Heart left ventricle (tissue), 16 donors: ENCODE measurements at regions not wholly inside any gene's neighbourhood (a gene's known extent, or its start where the extent isn't known, plus 50 kb on each side); places are given as distances from the start of the nearest gene placed in this dataset.

ENCODE experiments used
- ATAC-seq, 4 donors: fragments of 200-7000 bp; cut with Tn5 transposase; one replicate each; pipeline ENCODE4 v1.9.1; 2020 to 2022; ENCODE audit warnings: moderate library complexity in 4 of 4, mild to moderate bottlenecking in 3 of 4, moderate number of reproducible peaks in 1 of 4
- DNase-seq, 5 donors: peaks; one replicate each; pipeline ENCODE4 v3.0.0-alpha.2; 2020
- H3K27ac ChIP-seq, 12 donors: fragments of 200-600 bp; sonication (generic) in 4 of 12; one replicate each; pipeline versions ENCODE4 v1.5.0 to v1.8.0; 2016 to 2022; ENCODE audit warnings: mild to moderate bottlenecking in 2 of 12
- H3K27me3 ChIP-seq, 9 donors: fragments of 200-600 bp; sonication (generic) in 2 of 9; one replicate each; pipeline versions ENCODE4 v1.5.1 to v1.8.0; 2016 to 2022; ENCODE audit warnings: mild to moderate bottlenecking in 3 of 9
- H3K36me3 ChIP-seq, 9 donors: fragments of 200-600 bp; sonication (generic) in 2 of 9; one replicate each; pipeline versions ENCODE4 v1.5.0 to v1.8.0; 2018 to 2022; ENCODE audit warnings: mild to moderate bottlenecking in 2 of 9
- H3K4me1 ChIP-seq, 12 donors: fragments of 200-600 bp; sonication (generic) in 4 of 12; one replicate each; pipeline versions ENCODE4 v1.5.0 to v1.8.0; 2016 to 2022; ENCODE audit warnings: mild to moderate bottlenecking in 3 of 12
- H3K4me3 ChIP-seq, 12 donors: fragments of 200-600 bp; sonication (generic) in 4 of 12; one replicate each; pipeline versions ENCODE4 v1.5.0 to v1.8.0; 2017 to 2022; ENCODE audit warnings: mild to moderate bottlenecking in 9 of 12, moderate library complexity in 4 of 12
- H3K9me3 ChIP-seq, 12 donors: fragments of 200-600 bp; sonication (generic) in 4 of 12; one replicate each; pipeline versions ENCODE4 v1.5.0 to v1.8.0; 2016 to 2022; ENCODE audit warnings: mild to moderate bottlenecking in 1 of 12
- POLR2A ChIP-seq, 2 donors: fragments of 450-650 bp; IDR thresholded peaks; one replicate each; pipeline ENCODE4 v1.6.1; 2017; ENCODE audit warnings: antibody characterized with exemption in 2 of 2, mild to moderate bottlenecking in 2 of 2, moderate library complexity in 2 of 2
- WGBS, 4 donors: extraction: QIAGEN DNeasy Blood & Tissue Kit in 2 of 4; methylation state at CpG; one replicate each; pipeline versions ENCODE4 v1.1.5 to v1.1.7; 2013 to 2018; 5-methylcytosine and 5-hydroxymethylcytosine counted together
- intact Hi-C, 10 donors: fragments of 100-400 bp; cut with DNase I; formaldehyde crosslinking; loops; one replicate each; pipeline versions ENCODE4 v1.11.1 to v1.14.2; 2022
- TF ChIP-seq, protein P1 (sequence below), 12 donors: fragments of 200-600 bp; sonication (generic) in 4 of 12; IDR thresholded peaks; one replicate each; pipeline versions ENCODE4 v1.5.0 to v1.8.0; 2018 to 2022; ENCODE audit warnings: antibody characterized with exemption in 12 of 12, mild to moderate bottlenecking in 5 of 12
- donor health status: ischemic (EF 13 %, LVEDD 7.1; RV severe dilation, severe dysfunction).
- donor health status: healthy with polysubstance abuse.
- donor health status: DM: no; HTN: yes; CAD: no.
- donor health status: DM: no; HTN: no; CAD: no.
- donor health status: ischemic (EF 25% LVEDD 6.9; RV normal size, moderate dysfunction).
- donor health status: ischemic (EF 25% LVEDD 5.7; RV mildly dilated, moderate dysfunction).
- donor health status: healthy.
- donor health status: DM: yes; HTN: yes; CAD: no.
- donor health status: ischemic (EF 35%, LVEDD 5.7; RV mildly dilated, moderate dysfunction).
- donor health status: nonischemic (EF 11% LVEDD 7.7; RV severe dilation, severe dysfunction).
- donor health status: DM: yes; HTN: yes; CAD: no.
- donor health status: PGD.
- donor health status: ischemic (EF 29% LVEDD 5.4; RV normal size, mild dysfunction).
- donor health status: nonischemic (EF 23%, LVEDD 6.1; RV moderate dilation, normal function).

DNA sequence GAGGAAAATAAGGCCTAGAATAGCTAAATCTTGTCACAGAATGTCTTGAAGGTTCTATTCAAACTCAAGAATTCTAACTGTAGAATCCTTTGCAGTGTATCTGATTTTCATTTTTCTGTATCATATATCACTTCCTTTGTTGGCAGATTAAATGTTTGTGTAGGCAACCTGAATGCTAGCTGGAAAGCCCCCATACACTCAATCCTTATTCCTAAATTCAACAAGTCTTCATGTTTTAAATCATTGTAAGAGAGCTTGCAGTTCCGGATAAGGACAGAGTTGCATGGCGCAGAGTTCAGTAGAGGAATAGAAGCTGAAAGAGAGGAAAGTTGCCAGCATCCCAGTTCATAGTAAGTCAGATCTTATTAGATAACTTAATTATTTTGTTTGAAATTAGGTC, 242.0 kb upstream of the SEMA6D start:
- 95 to 98% (median 96%) methylated on average over 2 of the region's 2 CpGs for WGBS, 4 donors
- Histone ChIP-seq H3K36me3 (no peaks in the 10 kb centered on the region), H3K27ac (no peak overlapping the region), H3K4me1 (peaks cover 0 to 28% (median 14%) of the 10 kb centered on the region in 12 donors), H3K9me3 (peaks cover 0 to 6% (median 0%) of the 10 kb centered on the region in 12 donors), H3K4me3 (no peak overlapping the region), H3K27me3 (no peaks in the 10 kb centered on the region)
- no peak for DNase-seq
- intact Hi-C loops: loop anchor here in 6 of 10 donors (10.0 kb wide), 4 partner anchors 99 to 509 kb away; no protein-coding TSS in a partner anchor
- no peak for ATAC-seq
- no peak for TF ChIP-seq POLR2A (IDR thresholded peaks at IDR 0.05)
- TF ChIP-seq, protein P1, sequence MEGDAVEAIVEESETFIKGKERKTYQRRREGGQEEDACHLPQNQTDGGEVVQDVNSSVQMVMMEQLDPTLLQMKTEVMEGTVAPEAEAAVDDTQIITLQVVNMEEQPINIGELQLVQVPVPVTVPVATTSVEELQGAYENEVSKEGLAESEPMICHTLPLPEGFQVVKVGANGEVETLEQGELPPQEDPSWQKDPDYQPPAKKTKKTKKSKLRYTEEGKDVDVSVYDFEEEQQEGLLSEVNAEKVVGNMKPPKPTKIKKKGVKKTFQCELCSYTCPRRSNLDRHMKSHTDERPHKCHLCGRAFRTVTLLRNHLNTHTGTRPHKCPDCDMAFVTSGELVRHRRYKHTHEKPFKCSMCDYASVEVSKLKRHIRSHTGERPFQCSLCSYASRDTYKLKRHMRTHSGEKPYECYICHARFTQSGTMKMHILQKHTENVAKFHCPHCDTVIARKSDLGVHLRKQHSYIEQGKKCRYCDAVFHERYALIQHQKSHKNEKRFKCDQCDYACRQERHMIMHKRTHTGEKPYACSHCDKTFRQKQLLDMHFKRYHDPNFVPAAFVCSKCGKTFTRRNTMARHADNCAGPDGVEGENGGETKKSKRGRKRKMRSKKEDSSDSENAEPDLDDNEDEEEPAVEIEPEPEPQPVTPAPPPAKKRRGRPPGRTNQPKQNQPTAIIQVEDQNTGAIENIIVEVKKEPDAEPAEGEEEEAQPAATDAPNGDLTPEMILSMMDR (IDR thresholded peaks at IDR 0.05): no peak

DNA sequence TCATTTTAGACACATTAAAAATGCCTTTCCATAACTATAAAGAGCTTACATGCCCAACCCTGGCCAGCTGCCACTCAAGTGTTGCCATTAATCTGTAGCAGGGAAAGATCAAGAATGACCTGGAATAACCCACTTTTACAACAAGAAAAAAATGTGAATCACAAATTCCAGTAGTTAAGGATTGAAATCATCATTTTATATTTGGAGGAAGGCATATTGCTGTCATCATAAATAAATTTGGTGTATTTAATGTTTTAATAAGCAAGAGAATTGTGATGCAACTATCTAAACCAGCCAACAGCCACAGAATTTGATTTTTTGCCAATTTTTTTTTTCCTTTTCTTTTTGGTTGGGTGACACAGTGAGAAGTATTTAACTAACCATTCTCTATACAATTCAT, 240.0 kb upstream of the SEMA6D start:
- Histone ChIP-seq H3K27me3 (no peaks in the 10 kb centered on the region), H3K9me3 (peaks cover 0 to 6% (median 0%) of the 10 kb centered on the region in 12 donors), H3K4me1 (peaks cover 0 to 25% (median 14%) of the 10 kb centered on the region in 12 donors), H3K36me3 (no peaks in the 10 kb centered on the region), H3K4me3 (no peak overlapping the region), H3K27ac (no peak overlapping the region)
- DNase-seq: no peak
- intact Hi-C loops: loop anchor here in 6 of 10 donors (10.0 kb wide), 4 partner anchors 97 to 507 kb away; no protein-coding TSS in a partner anchor
- ATAC-seq: no peak
- TF ChIP-seq, protein P1 (IDR thresholded peaks at IDR 0.05): no peak
- no peak for TF ChIP-seq POLR2A (IDR thresholded peaks at IDR 0.05)

DNA sequence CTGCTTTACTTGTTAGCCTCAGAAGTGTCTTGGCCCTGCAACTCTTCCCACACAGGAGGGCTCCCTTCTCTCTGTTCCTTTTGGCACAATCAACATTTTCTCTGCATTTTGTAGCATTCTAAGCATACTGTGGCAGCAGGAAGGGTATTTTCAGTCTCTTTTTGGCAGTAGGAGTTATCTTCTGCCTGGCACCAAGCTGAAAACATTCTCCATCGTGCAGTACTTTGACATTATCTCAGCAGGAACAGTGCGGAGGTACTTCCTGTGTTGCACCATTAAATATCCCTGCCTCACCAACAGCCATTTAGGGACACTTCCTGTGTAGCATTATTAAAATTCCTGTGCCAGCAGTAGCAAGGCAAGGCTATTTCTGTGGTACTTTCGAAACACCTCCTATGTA, 233.2 kb upstream of the SEMA6D start:
- Histone ChIP-seq H3K27me3 (no peaks in the 10 kb centered on the region), H3K4me1 (no peaks in the 10 kb centered on the region), H3K4me3 (no peak overlapping the region), H3K27ac (no peak overlapping the region), H3K9me3 (no peaks in the 10 kb centered on the region), H3K36me3 (no peaks in the 10 kb centered on the region)
- DNase-seq: no peak
- intact Hi-C loops: no loop called here
- TF ChIP-seq, protein P1 (IDR thresholded peaks at IDR 0.05): no peak
- TF ChIP-seq POLR2A (IDR thresholded peaks at IDR 0.05): no peak
- no peak for ATAC-seq
- 44 to 54% (median 50%) methylated on average over 3 of the region's 3 CpGs for WGBS, 4 donors

DNA sequence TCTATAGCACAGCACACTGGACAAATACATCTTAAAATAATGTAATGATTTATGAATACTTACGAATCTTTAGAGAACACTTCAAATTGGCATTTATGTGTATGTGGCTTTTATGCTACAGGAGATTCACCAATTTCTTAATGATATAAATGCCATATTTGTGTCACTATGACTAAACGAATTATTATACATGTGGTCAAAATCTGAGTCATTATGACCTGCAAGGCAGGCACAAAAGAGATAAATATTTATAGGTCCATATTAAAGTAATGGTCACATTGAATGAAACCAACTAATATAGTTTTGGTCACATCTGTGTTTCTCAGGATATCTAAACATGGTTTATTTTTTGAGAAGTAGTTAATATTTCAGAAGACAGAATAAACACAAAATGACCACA, 232.3 kb upstream of the SEMA6D start:
- no peak for DNase-seq
- no peaks in the 10 kb centered on the region for H3K4me1 ChIP-seq
- H3K9me3 ChIP-seq: no peaks in the 10 kb centered on the region
- intact Hi-C loops: no loop called here
- 87 to 92% (median 91%) methylated on average over 2 of the region's 2 CpGs for WGBS, 4 donors
- TF ChIP-seq, protein P1 (IDR thresholded peaks at IDR 0.05): no peak
- no peak overlapping the region for H3K27ac ChIP-seq
- ATAC-seq: no peak
- H3K27me3 ChIP-seq: no peaks in the 10 kb centered on the region
- H3K36me3 ChIP-seq: no peaks in the 10 kb centered on the region
- H3K4me3 ChIP-seq: no peak overlapping the region
